A673 (cell line): ENCODE measurements at regions not wholly inside any gene's neighbourhood (a gene's known extent, or its start where the extent isn't known, plus 50 kb on each side); places are given as distances from the start of the nearest gene placed in this dataset.

Experiments
- BruUV-seq: library from RNA; stranded (reverse); fragments of 400-500 nt; replicated peaks from 2 replicates; lab custom pipeline; 2021; lab: Mats Ljungman, UMichigan
- CTCF ChIA-PET: fragments of 300-600 bp; sonication (Branson Sonifier 250); formaldehyde crosslinking; loops from one replicate; lab custom pipeline; 2022; ENCODE audit warnings: antibody characterized with exemption; lab: Charles Lee
- POLR2A ChIA-PET: fragments of 300-600 bp; sonication (Branson Sonifier 250); formaldehyde crosslinking; loops from one replicate; lab custom pipeline; 2022; ENCODE audit warnings: antibody characterized with exemption; ENCODE audit not compliant: low non-redundant PET; lab: Charles Lee
- DNase-seq: peaks from one replicate; pipeline ENCODE4 v3.0.0-alpha.2; 2015; ENCODE audit warnings: low spot score
- H3K27ac ChIP-seq: fragments of 200-600 bp; sonication (generic); 2 replicates; pipeline ENCODE4 v1.5.1; 2016; ENCODE audit warnings: mixed run types, low read depth, mild to moderate bottlenecking, mixed read lengths, antibody characterized with exemption, low read length; ENCODE audit not compliant: poor library complexity, severe bottlenecking
- H3K27me3 ChIP-seq: fragments of 200-600 bp; sonication (generic); replicated peaks from 2 replicates; pipeline ENCODE4 v1.6.1; 2017; ENCODE audit warnings: mixed run types, low read depth, mild to moderate bottlenecking, mixed read lengths, antibody characterized with exemption, low read length; ENCODE audit not compliant: insufficient read depth, poor library complexity
- H3K36me3 ChIP-seq: fragments of 200-600 bp; sonication (generic); 2 replicates; pipeline ENCODE4 v1.6.1; 2016; ENCODE audit warnings: mixed run types, mild to moderate bottlenecking, mixed read lengths, antibody characterized with exemption, low read length; ENCODE audit not compliant: insufficient read depth, poor library complexity, severe bottlenecking
- H3K4me1 ChIP-seq: fragments of 200-600 bp; sonication (generic); 2 replicates; pipeline ENCODE4 v1.6.1; 2017; ENCODE audit warnings: mixed run types, mild to moderate bottlenecking, mixed read lengths, antibody characterized with exemption, low read length; ENCODE audit not compliant: insufficient read depth, poor library complexity, severe bottlenecking
- H3K4me3 ChIP-seq: fragments of 200-600 bp; sonication (generic); 2 replicates; pipeline ENCODE4 v1.5.1; 2016; ENCODE audit warnings: low read depth, mixed run types, mild to moderate bottlenecking, mixed read lengths, low read length; ENCODE audit not compliant: poor library complexity, severe bottlenecking
- H3K9me3 ChIP-seq: fragments of 200-600 bp; sonication (generic); 2 replicates; pipeline ENCODE4 v1.6.1; 2016; ENCODE audit warnings: mixed run types, low read depth, mild to moderate bottlenecking, mixed read lengths, antibody characterized with exemption, low read length; ENCODE audit not compliant: poor library complexity, severe bottlenecking
- CTCF ChIP-seq: fragments of 300-800, 200-600 bp; sonication (generic); conservative IDR thresholded peaks from 2 replicates; pipeline ENCODE4 v1.5.1; 2017; ENCODE audit warnings: low read depth, mild to moderate bottlenecking, antibody characterized with exemption, low read length, moderate library complexity, mixed read lengths
- EZH2 ChIP-seq: fragments of 200-600 bp; sonication (generic); IDR thresholded peaks from 2 replicates; pipeline ENCODE4 v1.6.1; 2017; ENCODE audit warnings: borderline replicate concordance, low read depth, mild to moderate bottlenecking, mixed read lengths, antibody characterized with exemption, low read length; ENCODE audit not compliant: poor library complexity, severe bottlenecking
- intact Hi-C: fragments of 100-400 bp; cut with micrococcal nuclease; formaldehyde crosslinking; loops from one replicate; pipeline ENCODE4 v1.10.0; 2022; ENCODE audit not compliant: unreplicated experiment

- ChIA-PET POLR2A (no interaction called here), CTCF (interaction anchor here (0.6 kb wide), 1 partner anchor 66 kb away, joined by 8 read pairs; no protein-coding TSS in a partner anchor)
- TF ChIP-seq CTCF (no peak), EZH2 (no peak)
- no peaks in the 10 kb centered on the region for H3K9me3 ChIP-seq
- no peak for DNase-seq
- H3K36me3 ChIP-seq = no peaks in the 10 kb centered on the region
- no peak overlapping the region for H3K27ac ChIP-seq
- BruUV-seq = no TSS peak
- intact Hi-C loops = no loop called here
- H3K4me3 ChIP-seq = no peak overlapping the region
- H3K27me3 ChIP-seq = peaks cover 79% of the 10 kb centered on the region
- H3K4me1 ChIP-seq = no peaks in the 10 kb centered on the region
Measured at GRCh38 chr17:79341222-79341780, 266.7 kb downstream of the ENGASE start.

- Histone ChIP-seq H3K4me3 (no peak overlapping the region), H3K9me3 (no peaks in the 10 kb centered on the region), H3K36me3 (no peaks in the 10 kb centered on the region), H3K4me1 (no peaks in the 10 kb centered on the region), H3K27ac (no peak overlapping the region), H3K27me3 (peaks cover 80% of the 10 kb centered on the region)
- CTCF ChIA-PET = no interaction called here
- DNase-seq = no peak
- TF ChIP-seq EZH2 (no peak), CTCF (no peak)
- intact Hi-C loops = no loop called here
- POLR2A ChIA-PET = no interaction called here
- no TSS peak for BruUV-seq
Measured at GRCh38 chr17:79340333-79341221, 266.0 kb downstream of the ENGASE start.

GRCh38 chr17:79339321-79339720, 264.7 kb downstream of the ENGASE start:
- no peak for DNase-seq
- POLR2A ChIA-PET = interaction anchor here (0.5 kb wide), 1 partner anchor 22 kb away, joined by 3 read pairs; no protein-coding TSS in a partner anchor
- Histone ChIP-seq H3K9me3 (no peaks in the 10 kb centered on the region), H3K4me1 (no peaks in the 10 kb centered on the region), H3K27ac (no peak overlapping the region), H3K27me3 (peaks cover 83% of the 10 kb centered on the region), H3K4me3 (no peak overlapping the region), H3K36me3 (no peaks in the 10 kb centered on the region)
- CTCF ChIA-PET = no interaction called here
- TF ChIP-seq EZH2 (no peak), CTCF (no peak)
- intact Hi-C loops = no loop called here
- BruUV-seq = no TSS peak
